Testis (tissue), 2 donors: ENCODE measurements at regions not wholly inside any gene's neighbourhood (a gene's known extent, or its start where the extent isn't known, plus 50 kb on each side); places are given as distances from the start of the nearest gene placed in this dataset.

Source experiments
- DNase-seq: peaks from one replicate; pipeline ENCODE4 v3.0.0-alpha.2; 2019
- H3K27ac ChIP-seq, 2 donors: fragments of 200-600 bp; sonication (generic); one replicate each; pipeline ENCODE4 v1.5.1; 2019
- H3K27me3 ChIP-seq: fragments of 200-600 bp; sonication (generic); one replicate; pipeline ENCODE4 v1.5.1; 2019
- H3K36me3 ChIP-seq: fragments of 200-600 bp; sonication (generic); one replicate; pipeline ENCODE4 v1.5.1; 2017; ENCODE audit warnings: low read depth; ENCODE audit errors: missing control alignments
- H3K4me1 ChIP-seq: fragments of 200-600 bp; sonication (generic); one replicate; pipeline ENCODE4 v1.5.1; 2019
- H3K4me3 ChIP-seq, 2 donors: fragments of 200-600 bp; sonication (generic); one replicate each; pipeline ENCODE4 v1.5.1; 2017 to 2019
- H3K9me3 ChIP-seq: fragments of 200-600 bp; sonication (generic); one replicate; pipeline ENCODE4 v1.5.1; 2017
- CTCF ChIP-seq, 3 experiments: fragments of 450-650 bp in 2 of 3; fragments of 200-600 bp in 1 of 3; sonication (generic) in 1 of 3; IDR thresholded peaks; one replicate each; pipeline ENCODE4 v1.5.1; 2016 to 2019; ENCODE audit warnings: antibody characterized with exemption in 3 of 3, mild to moderate bottlenecking in 2 of 3, moderate library complexity in 1 of 3
- POLR2A ChIP-seq: fragments of 450-650 bp; IDR thresholded peaks from one replicate; pipeline ENCODE4 v1.6.1; 2017; ENCODE audit warnings: antibody characterized with exemption, mild to moderate bottlenecking, moderate library complexity
- WGBS, 2 donors: methylation state at CpG; one replicate each; pipeline ENCODE4 v1.1.5; 2018; 5-methylcytosine and 5-hydroxymethylcytosine counted together
- intact Hi-C: fragments of 100-400 bp; cut with DNase I; formaldehyde crosslinking; loops from one replicate; pipeline ENCODE4 v1.15.1; 2023; ENCODE audit warnings: low total_unique reads

GRCh38 chr4:12881945-12882584 is 602.1 kb downstream of the RAB28 start:
- no peaks in the 10 kb centered on the region for H3K36me3 ChIP-seq
- no peaks in the 10 kb centered on the region for H3K9me3 ChIP-seq
- no peak overlapping the region for H3K4me3 ChIP-seq
- H3K4me1 ChIP-seq: no peaks in the 10 kb centered on the region
- intact Hi-C loops: no loop called here
- TF ChIP-seq CTCF (IDR thresholded peaks at IDR 0.05): no peak
- TF ChIP-seq POLR2A: no peak
- 92 to 94% methylated on average over 3 of the region's 3 CpGs for WGBS, 2 donors
- no peaks in the 10 kb centered on the region for H3K27me3 ChIP-seq
- no peak overlapping the region for H3K27ac ChIP-seq
- no peak for DNase-seq

- H3K27me3 ChIP-seq: no peaks in the 10 kb centered on the region
- no peak for TF ChIP-seq CTCF (IDR thresholded peaks at IDR 0.05)
- TF ChIP-seq POLR2A: no peak
- no peak for DNase-seq
- H3K9me3 ChIP-seq: no peaks in the 10 kb centered on the region
- H3K36me3 ChIP-seq: no peaks in the 10 kb centered on the region
- intact Hi-C loops: no loop called here
- no peak overlapping the region for H3K4me3 ChIP-seq
- WGBS, 2 donors: 89 to 92% methylated on average over 2 of the region's 2 CpGs
- no peak overlapping the region for H3K27ac ChIP-seq
- no peaks in the 10 kb centered on the region for H3K4me1 ChIP-seq
Observed at GRCh38 chr4:12880844-12881243, 603.3 kb downstream of the RAB28 start.

- 82 to 86% methylated on average over 5 of the region's 5 CpGs for WGBS, 2 donors
- intact Hi-C loops: no loop called here
- Histone ChIP-seq H3K4me3 (no peak overlapping the region), H3K27ac (no peak overlapping the region), H3K36me3 (no peaks in the 10 kb centered on the region), H3K4me1 (no peaks in the 10 kb centered on the region), H3K27me3 (no peaks in the 10 kb centered on the region), H3K9me3 (no peaks in the 10 kb centered on the region)
- no peak for DNase-seq
- TF ChIP-seq POLR2A (no peak), CTCF (IDR thresholded peaks at IDR 0.05) (no peak)
Observed at GRCh38 chr4:12879496-12879895, 604.6 kb downstream of the RAB28 start.

- WGBS, 2 donors: 70 to 88% methylated on average over 2 of the region's 2 CpGs
- Histone ChIP-seq H3K9me3 (no peaks in the 10 kb centered on the region), H3K27ac (no peak overlapping the region), H3K36me3 (no peaks in the 10 kb centered on the region), H3K4me3 (no peak overlapping the region), H3K27me3 (no peaks in the 10 kb centered on the region), H3K4me1 (no peaks in the 10 kb centered on the region)
- intact Hi-C loops: no loop called here
- no peak for DNase-seq
- TF ChIP-seq CTCF (IDR thresholded peaks at IDR 0.05) (no peak), POLR2A (no peak)
Observed at GRCh38 chr4:12875640-12876243, 608.4 kb downstream of the RAB28 start.

- Histone ChIP-seq H3K36me3 (no peaks in the 10 kb centered on the region), H3K9me3 (no peaks in the 10 kb centered on the region), H3K4me3 (no peak overlapping the region), H3K27me3 (no peaks in the 10 kb centered on the region), H3K27ac (no peak overlapping the region), H3K4me1 (no peaks in the 10 kb centered on the region)
- no peak for DNase-seq
- 90 to 91% methylated on average over 2 of the region's 2 CpGs for WGBS, 2 donors
- intact Hi-C loops: no loop called here
- no peak for TF ChIP-seq POLR2A
- TF ChIP-seq CTCF (IDR thresholded peaks at IDR 0.05): no peak
Observed at GRCh38 chr4:12873351-12873750, 610.8 kb downstream of the RAB28 start.
